Left ventricle myocardium inferior (tissue), 1 donor: ENCODE measurements at regions not wholly inside any gene's neighbourhood (a gene's known extent, or its start where the extent isn't known, plus 50 kb on each side); places are given as distances from the start of the nearest gene placed in this dataset.
A peak's percentile ranks its signal among the peaks of the same experiment; 100 is the strongest.

Experiments
- DNase-seq: peaks from one replicate; pipeline ENCODE4 v3.0.0-alpha.2; 2020
- H3K27ac ChIP-seq: fragments of 200-600 bp; replicated peaks from 2 replicates; pipeline ENCODE4 v1.8.0; 2021
- H3K27me3 ChIP-seq: fragments of 200-600 bp; 2 replicates; pipeline ENCODE4 v1.8.0; 2021; ENCODE audit warnings: low read depth
- H3K36me3 ChIP-seq: fragments of 200-600 bp; 2 replicates; pipeline ENCODE4 v1.8.0; 2021
- H3K4me1 ChIP-seq: fragments of 200-600 bp; 2 replicates; pipeline ENCODE4 v1.8.0; 2021
- H3K4me3 ChIP-seq: fragments of 200-600 bp; 2 replicates; pipeline ENCODE4 v1.8.0; 2021; ENCODE audit warnings: mild to moderate bottlenecking, moderate library complexity
- H3K9me3 ChIP-seq: fragments of 200-600 bp; replicated peaks from 2 replicates; pipeline ENCODE4 v1.8.0; 2021
- intact Hi-C: fragments of 100-400 bp; cut with micrococcal nuclease; formaldehyde crosslinking; loops from one replicate; pipeline ENCODE4 v1.11.0; 2022
- TF ChIP-seq, protein P1 (sequence below): fragments of 200-600 bp; IDR thresholded peaks from 2 replicates; pipeline ENCODE4 v1.8.0; 2021; ENCODE audit warnings: antibody characterized with exemption, mild to moderate bottlenecking, borderline replicate concordance
- donor health status: DM: no; HTN: yes; CAD: no; lungs with severe emphysema.

DNA sequence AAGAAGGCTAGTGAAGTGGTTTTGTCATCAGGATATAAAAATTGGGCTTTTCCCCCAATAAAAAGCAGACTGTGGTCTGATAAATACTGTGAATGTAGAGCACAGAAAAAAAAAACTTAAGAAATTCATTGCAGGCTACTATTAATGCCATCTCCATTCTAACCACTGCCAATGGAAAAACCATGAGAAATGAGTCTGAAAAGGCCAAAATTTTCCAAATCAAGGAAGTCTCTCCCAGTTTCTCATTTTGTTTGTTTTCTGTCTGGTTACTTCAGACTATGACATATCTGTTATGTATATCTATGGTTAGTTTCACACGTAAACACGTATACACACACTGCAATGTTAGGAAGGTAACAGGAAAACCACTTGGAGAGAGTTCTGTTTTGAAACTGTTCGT, 193.6 kb upstream of the TSC22D1 start:
- TF ChIP-seq, protein P1, sequence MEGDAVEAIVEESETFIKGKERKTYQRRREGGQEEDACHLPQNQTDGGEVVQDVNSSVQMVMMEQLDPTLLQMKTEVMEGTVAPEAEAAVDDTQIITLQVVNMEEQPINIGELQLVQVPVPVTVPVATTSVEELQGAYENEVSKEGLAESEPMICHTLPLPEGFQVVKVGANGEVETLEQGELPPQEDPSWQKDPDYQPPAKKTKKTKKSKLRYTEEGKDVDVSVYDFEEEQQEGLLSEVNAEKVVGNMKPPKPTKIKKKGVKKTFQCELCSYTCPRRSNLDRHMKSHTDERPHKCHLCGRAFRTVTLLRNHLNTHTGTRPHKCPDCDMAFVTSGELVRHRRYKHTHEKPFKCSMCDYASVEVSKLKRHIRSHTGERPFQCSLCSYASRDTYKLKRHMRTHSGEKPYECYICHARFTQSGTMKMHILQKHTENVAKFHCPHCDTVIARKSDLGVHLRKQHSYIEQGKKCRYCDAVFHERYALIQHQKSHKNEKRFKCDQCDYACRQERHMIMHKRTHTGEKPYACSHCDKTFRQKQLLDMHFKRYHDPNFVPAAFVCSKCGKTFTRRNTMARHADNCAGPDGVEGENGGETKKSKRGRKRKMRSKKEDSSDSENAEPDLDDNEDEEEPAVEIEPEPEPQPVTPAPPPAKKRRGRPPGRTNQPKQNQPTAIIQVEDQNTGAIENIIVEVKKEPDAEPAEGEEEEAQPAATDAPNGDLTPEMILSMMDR = no peak
- H3K9me3 ChIP-seq = no peaks in the 10 kb centered on the region
- H3K36me3 ChIP-seq = no peaks in the 10 kb centered on the region
- intact Hi-C loops = no loop called here
- no peak overlapping the region for H3K4me3 ChIP-seq
- no peak overlapping the region for H3K27ac ChIP-seq
- H3K27me3 ChIP-seq = no peaks in the 10 kb centered on the region
- DNase-seq = no peak
- peaks cover 6% of the 10 kb centered on the region for H3K4me1 ChIP-seq

DNA sequence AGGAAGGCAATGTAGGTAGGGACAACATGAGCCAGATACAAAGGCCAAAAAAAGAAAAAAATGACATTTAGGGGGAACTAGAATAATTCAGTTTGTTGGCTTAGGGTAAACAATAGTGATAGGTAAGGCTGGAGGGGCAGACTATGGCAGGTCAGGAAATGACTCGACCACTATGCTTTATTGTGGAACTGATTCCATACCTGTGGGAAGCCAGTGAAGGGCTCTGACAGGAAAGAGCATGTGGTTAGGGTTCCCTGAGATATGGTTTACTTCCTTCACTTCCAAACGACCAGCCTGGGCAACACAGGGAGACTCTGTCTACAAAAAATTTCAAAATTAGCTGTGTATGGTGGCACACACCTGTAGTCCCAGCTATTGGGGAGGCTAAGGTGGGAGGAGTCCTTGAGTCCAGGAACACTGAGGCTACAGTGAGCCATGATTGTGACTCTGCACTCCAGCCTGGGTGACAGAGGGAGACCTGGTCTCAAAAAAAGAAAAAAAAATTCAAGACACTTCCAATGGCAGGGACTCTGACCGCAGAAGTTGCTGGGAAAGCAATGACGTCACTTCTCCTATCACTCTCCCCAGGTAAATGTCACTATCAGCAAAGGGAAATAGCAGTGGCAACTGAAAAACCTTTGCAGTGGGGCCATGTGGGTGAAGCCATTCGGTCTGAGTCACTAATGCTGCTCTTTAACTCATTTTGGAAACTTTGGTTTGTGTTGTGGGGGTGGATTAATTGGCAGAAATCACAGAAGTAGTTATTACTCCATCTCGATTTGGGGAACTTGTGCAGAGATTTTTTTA, 192.8 kb upstream of the TSC22D1 start:
- Histone ChIP-seq H3K9me3 (no peaks in the 10 kb centered on the region), H3K36me3 (no peaks in the 10 kb centered on the region), H3K4me1 (peaks cover 12% of the 10 kb centered on the region), H3K27ac (no peak overlapping the region), H3K4me3 (no peak overlapping the region), H3K27me3 (no peaks in the 10 kb centered on the region)
- intact Hi-C loops = no loop called here
- DNase-seq = no peak
- TF ChIP-seq, protein P1 = no peak

DNA sequence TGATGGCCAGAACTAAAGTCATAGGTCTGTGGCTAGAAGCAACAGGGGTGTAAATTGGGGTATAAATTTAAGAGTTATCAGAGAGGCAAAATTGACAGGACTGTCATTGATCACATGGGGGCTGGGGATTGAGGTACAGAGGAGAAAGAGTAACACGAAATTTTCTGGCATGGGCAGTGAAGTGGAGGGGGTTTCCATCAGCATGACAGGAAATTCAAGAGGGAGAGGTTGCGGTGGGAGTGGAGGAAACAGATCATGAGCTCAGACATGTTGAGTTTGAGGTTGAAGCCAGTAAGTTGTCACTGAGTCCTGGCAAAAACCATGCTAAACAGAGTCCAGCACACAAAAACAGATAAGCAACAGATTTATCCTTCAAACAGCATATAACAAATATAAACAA, 192.1 kb upstream of the TSC22D1 start:
- intact Hi-C loops = no loop called here
- Histone ChIP-seq H3K4me3 (no peak overlapping the region), H3K4me1 (peaks cover 20% of the 10 kb centered on the region), H3K27ac (no peak overlapping the region), H3K9me3 (no peaks in the 10 kb centered on the region), H3K36me3 (no peaks in the 10 kb centered on the region), H3K27me3 (no peaks in the 10 kb centered on the region)
- DNase-seq = no peak
- TF ChIP-seq, protein P1 = no peak

DNA sequence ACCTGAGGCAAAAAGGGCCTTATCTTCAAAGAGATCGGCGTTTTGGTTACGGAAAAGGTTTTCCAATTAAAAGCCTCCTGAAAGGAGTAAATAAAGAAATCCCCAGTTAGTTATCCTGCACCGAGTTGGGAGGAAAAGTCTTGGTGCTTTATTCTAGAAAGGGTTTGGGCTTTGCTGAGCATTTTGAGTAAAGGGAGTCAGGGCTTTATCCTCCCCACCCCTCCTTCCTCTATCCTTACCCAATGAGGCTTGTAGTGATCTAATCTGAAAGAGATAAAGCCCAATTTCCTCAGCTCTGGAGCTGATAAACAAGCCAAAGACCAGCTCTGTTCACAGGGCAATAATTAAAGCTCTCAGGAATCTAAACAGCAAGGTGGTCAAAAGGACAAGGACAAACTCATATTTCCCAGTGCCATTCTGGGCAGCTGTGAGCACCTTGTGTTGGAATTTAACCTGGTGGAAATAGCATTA, 188.9 kb upstream of the TSC22D1 start:
- Histone ChIP-seq H3K4me3 (no peak overlapping the region), H3K9me3 (no peaks in the 10 kb centered on the region), H3K4me1 (peaks cover 25% of the 10 kb centered on the region), H3K27me3 (no peaks in the 10 kb centered on the region), H3K27ac (peak overlapping the region; percentile 23), H3K36me3 (no peaks in the 10 kb centered on the region)
- DNase-seq = no peak
- TF ChIP-seq, protein P1 = no peak
- intact Hi-C loops = no loop called here

- no peak for DNase-seq
- intact Hi-C loops = no loop called here
- no peaks in the 10 kb centered on the region for H3K27me3 ChIP-seq
- H3K4me1 ChIP-seq = peaks cover 31% of the 10 kb centered on the region
- TF ChIP-seq, protein P1 = no peak
- H3K9me3 ChIP-seq = no peaks in the 10 kb centered on the region
- no peaks in the 10 kb centered on the region for H3K36me3 ChIP-seq
- no peak overlapping the region for H3K4me3 ChIP-seq
- H3K27ac ChIP-seq = peak overlapping the region; percentile 44
These were observed 188.2 kb upstream of the TSC22D1 start for GRCh38 chr13:44764302-44764692.
